ENCODE measurements at regions not wholly inside any gene's neighbourhood (a gene's known extent, or its start where the extent isn't known, plus 50 kb on each side); places are given as distances from the start of the nearest gene placed in this dataset.

DNA sequence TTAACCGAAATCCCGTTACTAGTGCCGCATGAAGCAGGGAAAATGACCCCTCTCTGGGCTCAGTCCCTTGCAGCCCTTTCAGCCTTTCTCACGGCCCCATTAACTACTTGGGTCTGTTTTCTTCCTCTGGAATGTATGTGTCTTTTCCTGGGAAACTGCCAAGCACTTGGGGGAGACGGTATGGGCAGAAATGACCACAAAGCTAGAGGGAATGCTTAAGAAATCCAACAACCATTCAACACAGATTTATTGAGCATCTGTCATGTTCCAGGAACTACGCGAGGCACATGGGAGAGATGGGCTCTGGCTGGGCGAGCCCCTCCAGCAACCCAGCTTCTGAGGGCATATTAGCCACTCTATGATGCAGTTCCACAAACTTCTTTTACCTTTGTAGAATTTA is 462.6 kb downstream of the BUD13 start:
- no peak for DNase-seq (ENCODE audit: low read depth in 2 of 2)

DNA sequence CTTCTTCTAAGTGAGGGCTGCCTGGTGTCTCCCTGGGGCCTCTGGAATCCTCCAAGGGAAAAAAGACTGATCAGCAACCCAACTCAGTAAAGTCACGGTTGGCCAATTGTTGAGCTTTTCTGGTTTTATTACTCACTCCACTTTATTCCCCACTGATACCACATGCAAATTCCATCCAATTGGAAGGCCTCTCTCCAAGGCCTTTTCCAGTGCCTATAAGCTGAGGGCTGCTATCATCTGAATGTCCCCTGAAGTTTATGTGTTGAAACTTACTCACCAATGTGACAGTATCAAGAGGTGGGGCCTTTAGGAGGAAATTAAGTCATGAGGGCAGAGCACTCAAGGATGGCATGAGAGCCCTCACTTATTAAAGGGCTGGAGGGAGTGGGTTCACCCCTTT is 463.3 kb downstream of the BUD13 start:
- no peak for DNase-seq (ENCODE audit: low read depth in 2 of 2)

- DNase-seq (ENCODE audit: low read depth in 2 of 2) = no peak
Observed at GRCh38 chr11:116302756-116303155, 470.0 kb downstream of the BUD13 start.

DNA sequence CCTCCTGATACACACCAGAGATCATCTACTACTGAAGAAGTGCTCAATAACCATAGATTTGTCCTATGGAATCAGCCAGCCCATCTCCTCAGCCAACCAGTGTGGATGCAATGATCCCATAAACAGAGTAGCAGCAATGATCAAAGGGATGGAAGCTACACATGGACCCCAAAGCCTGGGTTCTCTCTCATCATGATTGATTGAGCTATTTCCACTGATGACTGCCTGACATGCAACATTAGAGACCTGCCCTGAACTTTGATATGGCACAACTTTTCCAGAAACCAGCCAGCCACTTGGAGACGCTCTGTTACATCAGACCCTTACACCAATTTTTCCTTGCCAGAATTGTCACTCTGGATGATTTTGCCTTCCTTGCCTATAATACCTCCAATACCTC is 471.6 kb downstream of the BUD13 start:
- DNase-seq (ENCODE audit: low read depth in 2 of 2) = no peak

- DNase-seq (ENCODE audit: low read depth in 2 of 2) = no peak
Observed at GRCh38 chr11:116300232-116300631, 472.6 kb downstream of the BUD13 start.

GRCh38 chr11:116294630-116295029 is 478.2 kb downstream of the BUD13 start:
- DNase-seq (ENCODE audit: low read depth in 2 of 2) = no peak

DNA sequence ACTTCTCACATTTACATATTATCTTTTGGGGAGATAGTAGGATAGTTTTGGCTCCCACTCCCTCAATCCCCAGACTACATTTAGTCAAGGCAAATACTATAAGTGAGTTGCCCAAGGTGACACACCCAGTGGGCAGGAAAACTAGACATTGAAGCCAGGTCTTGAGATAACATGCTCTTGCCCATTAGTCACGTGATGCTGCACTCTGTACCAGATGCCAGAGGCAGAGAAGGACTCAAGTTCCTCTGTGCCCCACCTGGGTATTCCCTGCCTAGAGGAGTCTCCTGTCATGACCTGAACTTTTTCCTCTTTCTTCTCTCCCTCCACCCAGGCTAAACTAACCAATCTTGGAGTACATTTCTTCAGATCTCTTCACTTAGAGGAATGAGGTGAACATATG is 484.9 kb downstream of the BUD13 start:
- DNase-seq (ENCODE audit: low read depth in 2 of 2) = no peak

DNA sequence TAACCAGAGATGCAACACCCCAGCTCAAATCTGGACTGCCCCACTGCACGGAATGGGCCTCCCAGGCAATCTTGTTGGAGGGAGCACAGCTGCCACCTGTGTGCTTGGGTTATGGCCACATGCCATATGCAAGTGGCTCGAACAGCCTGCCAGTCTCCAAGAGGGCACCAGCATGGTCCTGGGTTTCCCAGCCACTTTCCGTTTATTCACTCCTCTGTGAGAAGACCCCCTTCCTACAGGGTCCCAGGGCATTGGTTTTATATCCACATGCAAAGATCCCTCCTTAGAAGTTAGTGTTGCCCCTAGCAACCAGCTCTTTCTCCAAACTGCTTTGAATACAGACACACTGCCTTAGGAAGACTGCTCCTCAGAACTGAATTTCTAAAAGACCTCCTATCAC is 487.8 kb downstream of the BUD13 start:
- DNase-seq (ENCODE audit: low read depth in 2 of 2) = no peak

DNA sequence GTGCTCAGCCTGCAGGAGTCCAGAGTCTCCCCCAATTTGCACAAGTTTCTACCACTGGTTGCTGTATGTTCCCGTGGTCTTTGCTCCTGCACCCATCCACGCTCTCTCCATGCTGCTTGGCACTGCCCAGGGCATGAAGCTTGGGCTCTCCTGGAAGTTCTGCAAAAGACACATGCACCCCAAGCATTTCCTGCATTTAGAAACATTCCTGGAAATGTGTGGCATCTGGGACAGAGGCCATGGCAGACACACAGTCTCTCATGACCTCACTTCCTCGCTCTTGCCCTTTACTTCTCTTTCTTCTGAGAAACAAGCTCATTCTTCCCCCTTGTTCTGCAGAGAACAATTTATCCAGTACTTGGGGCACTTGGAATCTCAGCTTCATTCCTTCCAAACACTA is 489.5 kb downstream of the BUD13 start:
- DNase-seq (ENCODE audit: low read depth in 2 of 2) = no peak

DNA sequence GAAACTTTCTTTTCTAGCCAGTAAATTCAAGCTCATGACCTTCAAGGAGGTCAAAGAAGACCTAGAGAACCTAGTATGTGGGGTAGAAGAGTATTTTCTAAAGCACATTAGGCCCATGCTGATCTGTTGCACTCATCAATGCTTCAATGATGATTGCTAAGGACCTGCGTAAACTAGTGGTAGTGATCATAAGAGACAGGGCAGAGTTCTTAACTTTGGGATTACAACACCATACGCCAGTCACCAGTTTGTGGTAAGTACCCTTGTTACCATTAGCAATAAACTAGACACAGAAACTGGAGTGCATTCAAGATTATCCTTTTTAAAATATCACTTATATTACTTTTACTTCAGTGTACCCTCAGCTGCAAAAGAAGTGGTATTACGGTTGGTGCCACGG is 490.3 kb downstream of the BUD13 start:
- DNase-seq (ENCODE audit: low read depth in 2 of 2) = no peak

DNA sequence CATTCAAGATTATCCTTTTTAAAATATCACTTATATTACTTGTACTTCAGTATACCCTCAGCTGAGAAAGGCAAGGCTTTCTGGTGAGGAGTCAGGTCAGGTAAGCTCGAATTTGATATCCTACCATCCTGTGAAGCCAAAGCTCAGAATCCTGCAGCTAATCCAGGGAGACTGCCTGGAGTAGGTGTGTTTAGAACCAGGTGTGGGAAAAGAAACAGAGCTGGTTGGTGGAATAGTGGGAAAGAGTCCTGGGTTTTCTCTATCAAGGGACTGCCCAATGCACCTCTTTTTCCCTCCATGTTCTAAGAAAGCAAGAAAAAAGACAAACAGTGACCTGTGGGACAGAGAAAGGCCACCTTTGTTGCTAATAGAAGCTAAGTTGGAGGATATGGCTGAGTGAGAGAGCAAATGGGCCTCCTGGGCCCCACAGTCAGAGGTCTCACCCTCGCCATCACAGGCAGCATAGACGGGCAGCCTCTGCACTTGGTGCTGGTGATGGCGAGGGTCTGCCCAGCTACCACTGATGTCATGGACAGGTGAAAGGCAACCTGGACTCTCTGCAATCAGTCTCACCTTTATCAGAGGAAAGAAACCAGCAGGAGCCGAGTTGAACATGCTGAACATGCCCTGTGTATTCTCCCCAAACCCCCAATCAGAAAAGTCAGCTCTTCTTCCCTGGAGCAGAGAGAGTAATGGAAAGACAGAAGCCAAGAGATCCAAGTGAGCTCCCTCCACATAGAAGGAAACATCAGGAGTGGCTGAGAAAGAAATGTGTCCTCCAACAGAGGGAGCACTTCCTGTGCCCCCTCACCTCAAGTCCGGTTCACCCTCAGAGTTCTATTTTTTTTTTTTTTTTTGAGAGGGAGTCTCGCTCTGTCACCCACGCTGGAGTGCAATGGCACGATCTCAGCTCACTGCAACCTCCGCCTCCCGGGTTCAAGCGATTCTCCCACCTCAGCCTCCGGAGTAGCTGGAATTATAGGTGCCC is 491.3 kb downstream of the BUD13 start:
- no peak for DNase-seq (ENCODE audit: low read depth in 2 of 2)

GRCh38 chr11:116279511-116279910 is 493.3 kb downstream of the BUD13 start:
- no peak for DNase-seq (ENCODE audit: low read depth in 2 of 2)

- DNase-seq (ENCODE audit: low read depth in 2 of 2) = no peak
Observed at GRCh38 chr11:116278076-116278475, 494.7 kb downstream of the BUD13 start.

- peak; percentile 24 to 51 for DNase-seq (ENCODE audit: low read depth in 2 of 2)
Observed at GRCh38 chr11:116276051-116277044, 496.4 kb downstream of the BUD13 start.

- no peak for DNase-seq (ENCODE audit: low read depth in 2 of 2)
Observed at GRCh38 chr11:116275635-116276034, 497.2 kb downstream of the BUD13 start.

- DNase-seq (ENCODE audit: low read depth in 2 of 2) = no peak
Observed at GRCh38 chr11:116274521-116274920, 498.3 kb downstream of the BUD13 start.

GRCh38 chr11:116272181-116272789 is 500.5 kb downstream of the BUD13 start:
- no peak for DNase-seq (ENCODE audit: low read depth in 2 of 2)

DNA sequence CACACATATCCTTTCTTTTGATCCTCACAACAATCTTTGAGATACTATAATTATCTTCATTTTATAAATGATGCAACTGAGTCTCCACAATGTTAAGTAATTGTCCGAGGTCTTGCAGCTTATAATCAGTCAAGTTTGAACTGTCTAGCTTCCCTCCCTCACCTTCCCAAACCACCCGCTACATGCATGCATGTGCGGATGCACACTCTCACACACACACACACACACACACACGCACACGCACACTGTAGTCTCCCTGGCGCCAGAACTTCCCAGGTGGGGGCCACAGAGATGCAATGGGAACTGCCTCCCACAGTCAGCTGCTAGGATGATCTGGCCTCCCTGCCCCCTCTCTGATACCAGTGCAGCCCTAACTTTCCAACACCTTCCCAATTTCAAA is 501.3 kb downstream of the BUD13 start:
- DNase-seq (ENCODE audit: low read depth in 2 of 2) = no peak

GRCh38 chr11:116267146-116267545 is 505.6 kb downstream of the BUD13 start:
- DNase-seq (ENCODE audit: low read depth in 2 of 2) = no peak

DNA sequence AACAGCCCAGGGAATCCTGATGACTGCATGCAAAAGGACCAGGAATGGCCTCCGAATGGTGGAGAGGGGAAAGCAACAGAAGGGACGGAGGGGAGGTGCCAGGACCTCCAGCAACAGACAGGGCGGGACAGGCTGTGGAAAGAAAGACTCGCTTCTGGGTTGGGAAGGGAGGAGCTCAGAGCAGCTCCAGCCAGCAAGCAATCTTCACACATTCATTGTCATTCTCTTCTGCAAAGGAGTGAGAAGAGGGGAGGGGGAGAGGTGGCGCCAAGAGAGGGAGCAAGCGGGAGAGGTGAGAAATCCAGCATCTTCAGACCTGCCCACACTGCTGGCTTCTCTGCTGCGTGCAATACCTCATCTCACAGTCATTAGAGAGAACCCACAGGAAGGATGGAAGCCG is 509.0 kb downstream of the BUD13 start:
- no peak for DNase-seq (ENCODE audit: low read depth in 2 of 2)

DNA sequence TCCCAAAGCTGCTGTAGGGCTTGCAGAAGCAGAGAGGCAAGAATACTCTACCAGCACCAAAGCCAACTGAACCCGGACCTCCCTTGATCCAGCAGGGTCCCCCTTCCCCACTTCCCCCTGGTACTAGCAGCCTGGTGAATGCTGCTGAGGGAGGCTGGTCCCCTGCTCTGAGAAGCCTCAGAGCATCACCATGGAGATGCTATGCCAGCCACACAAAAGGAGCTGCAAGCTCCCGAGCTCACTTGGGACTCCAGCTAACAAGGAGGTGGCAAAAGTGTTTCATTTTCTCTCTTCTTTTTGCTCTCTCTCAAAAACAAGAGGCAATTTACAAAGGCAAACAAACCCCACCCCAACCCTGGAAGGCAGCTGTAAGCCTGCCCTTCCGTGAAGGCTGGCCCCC is 509.8 kb downstream of the BUD13 start:
- DNase-seq (ENCODE audit: low read depth in 2 of 2) = no peak

GRCh38 chr11:116262370-116262769 is 510.4 kb downstream of the BUD13 start:
- no peak for DNase-seq (ENCODE audit: low read depth in 2 of 2)

Data from activated CD8-positive, alpha-beta memory T cell treated with anti-CD3 and anti-CD28 coated beads for 4 hours (primary cell).